ENCODE measurements at regions not wholly inside any gene's neighbourhood (a gene's known extent, or its start where the extent isn't known, plus 50 kb on each side); places are given as distances from the start of the nearest gene placed in this dataset.
A peak's percentile ranks its signal among the peaks of the same experiment; 100 is the strongest.

GRCh38 chr1:115564201-115564600 is 77.6 kb upstream of the VANGL1 start:
- Histone ChIP-seq H3K79me2 (ENCODE audit: insufficient read depth) (no peaks in the 10 kb centered on the region), H3K9me3 (peaks cover 15% of the 10 kb centered on the region), H3K27me3 (ENCODE audit: insufficient read depth) (no peaks in the 10 kb centered on the region), H3K4me1 (ENCODE audit: control insufficient read depth in 1 of 2, insufficient read depth in 2 of 2, low read depth in 1 of 2, low read length in 1 of 2) (peaks cover 0 to 5% of the 10 kb centered on the region in 2 experiments; a peak in 2 of 4 replicates), H3F3A (replicated peaks; ENCODE audit: insufficient read depth) (no peaks in the 10 kb centered on the region), H3K4me2 (peak overlapping the region; percentile 67), H3K9ac (no peak overlapping the region), H3K4me3 (ENCODE audit: low read depth in 2 of 2, low read length in 1 of 2) (peak overlapping the region; percentile 47 to 49; a peak in 3 of 4 replicates), H3K36me3 (replicated peaks in 1 of 2; ENCODE audit: control insufficient read depth in 1 of 2, insufficient read depth in 2 of 2, low read length in 1 of 2) (no peaks in the 10 kb centered on the region), H4K20me1 (ENCODE audit: insufficient read depth) (no peaks in the 10 kb centered on the region), H2AFZ (ENCODE audit: low read depth) (peak overlapping the region; percentile 84; the same call in 1 of the 2 replicates), H3K27ac (ENCODE audit: low read depth in 2 of 2, low read length in 1 of 2) (peak overlapping the region in 1 of 2 experiments; percentile 34; a peak in 1 of 4 replicates), H3K9me2 (no peaks in the 10 kb centered on the region)
- DNase-seq = peak; percentile 55
- TF ChIP-seq SIN3A (IDR thresholded peaks at IDR 0.05; ENCODE audit: borderline replicate concordance, low read depth, low read length) = no peak
- peak; percentile 50; the same call in 1 of the 2 replicates for TF ChIP-seq YY1 (IDR thresholded peaks at IDR 0.05; ENCODE audit: low read depth)
- 23% methylated on average over 25 of the region's 25 CpGs for whole genome bisulfite sequencing (ENCODE audit: low lambda C conversion rate)
- POLR2A ChIA-PET = no interaction called here
- CTCF ChIA-PET = interaction anchor here (1.0 to 3.7 kb wide), 2 partner anchors 32 to 356 kb away, joined by 3 to 14 read pairs; no protein-coding TSS in a partner anchor

- Histone ChIP-seq H3K9me2 (no peaks in the 10 kb centered on the region), H3K36me3 (replicated peaks in 1 of 2; ENCODE audit: control insufficient read depth in 1 of 2, insufficient read depth in 2 of 2, low read length in 1 of 2) (no peaks in the 10 kb centered on the region), H3K27me3 (ENCODE audit: insufficient read depth) (no peaks in the 10 kb centered on the region), H3K9ac (no peak overlapping the region), H3K9me3 (no peaks in the 10 kb centered on the region), H3K79me2 (ENCODE audit: insufficient read depth) (no peaks in the 10 kb centered on the region), H3K4me1 (ENCODE audit: control insufficient read depth in 1 of 2, insufficient read depth in 2 of 2, low read depth in 1 of 2, low read length in 1 of 2) (peaks cover 0 to 5% of the 10 kb centered on the region in 2 experiments; a peak in 2 of 4 replicates), H3K4me3 (ENCODE audit: low read depth in 2 of 2, low read length in 1 of 2) (no peak overlapping the region), H3F3A (replicated peaks; ENCODE audit: insufficient read depth) (no peaks in the 10 kb centered on the region), H4K20me1 (ENCODE audit: insufficient read depth) (no peaks in the 10 kb centered on the region), H3K4me2 (no peak overlapping the region), H2AFZ (ENCODE audit: low read depth) (no peak overlapping the region), H3K27ac (ENCODE audit: low read depth in 2 of 2, low read length in 1 of 2) (no peak overlapping the region)
- WGBS (ENCODE audit: low lambda C conversion rate) = 71% methylated on average over 4 of the region's 7 CpGs
- no peak for DNase-seq
- POLR2A ChIA-PET = no interaction called here
- TF ChIP-seq EZH2phosphoT487 (IDR thresholded peaks at IDR 0.05; ENCODE audit: borderline replicate concordance, low read depth) (no peak), NRF1 (IDR thresholded peaks at IDR 0.05; ENCODE audit: low read depth, low read length) (no peak), TEAD4 (IDR thresholded peaks at IDR 0.05; ENCODE audit: borderline replicate concordance, insufficient read depth) (no peak), POLR2AphosphoS5 (IDR thresholded peaks at IDR 0.05; ENCODE audit: low read depth, low read length) (no peak), RAD21 (IDR thresholded peaks at IDR 0.05; ENCODE audit: low read length) (no peak), MXI1 (IDR thresholded peaks at IDR 0.05; ENCODE audit: low read depth, low read length) (no peak), FOXM1 (IDR thresholded peaks at IDR 0.05; ENCODE audit: low read depth) (no peak), TAF1 (IDR thresholded peaks at IDR 0.05; ENCODE audit: borderline replicate concordance, low read depth, low read length) (no peak)
- CTCF ChIA-PET = no interaction called here
Observed at GRCh38 chr1:115560027-115560426, 81.7 kb upstream of the VANGL1 start.

DNA sequence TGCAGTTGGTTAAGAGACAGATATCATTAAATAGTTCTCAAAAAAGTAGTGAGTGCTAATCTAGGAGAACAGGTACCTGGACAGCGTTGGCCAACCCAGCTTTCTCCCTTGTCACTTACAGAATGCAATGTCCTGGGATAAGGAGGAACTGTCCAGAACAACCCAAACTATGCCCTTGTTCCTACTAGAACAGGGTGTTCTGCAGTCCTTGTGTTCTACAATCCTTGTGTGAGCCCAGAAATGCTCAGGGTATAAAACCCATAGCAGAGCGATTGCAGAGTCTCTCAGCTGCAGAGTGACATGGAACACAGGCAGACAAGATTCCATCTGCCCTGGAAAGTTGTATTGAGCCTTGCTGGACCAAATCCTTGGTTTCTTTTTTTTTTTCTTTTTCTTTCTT is 83.5 kb upstream of the VANGL1 start:
- H3K27me3 ChIP-seq (ENCODE audit: insufficient read depth) = no peaks in the 10 kb centered on the region
- no peaks in the 10 kb centered on the region for H4K20me1 ChIP-seq (ENCODE audit: insufficient read depth)
- 96% methylated on average over 2 of the region's 2 CpGs for WGBS (ENCODE audit: low lambda C conversion rate)
- no peak overlapping the region for H2AFZ ChIP-seq (ENCODE audit: low read depth)
- no peak overlapping the region for H3K9ac ChIP-seq
- H3F3A ChIP-seq (replicated peaks; ENCODE audit: insufficient read depth) = no peaks in the 10 kb centered on the region
- H3K4me1 ChIP-seq (ENCODE audit: control insufficient read depth in 1 of 2, insufficient read depth in 2 of 2, low read depth in 1 of 2, low read length in 1 of 2) = peaks cover 0 to 2% of the 10 kb centered on the region in 2 experiments; a peak in 1 of 4 replicates
- no peak overlapping the region for H3K27ac ChIP-seq (ENCODE audit: low read depth in 2 of 2, low read length in 1 of 2)
- H3K79me2 ChIP-seq (ENCODE audit: insufficient read depth) = no peaks in the 10 kb centered on the region
- no peaks in the 10 kb centered on the region for H3K9me2 ChIP-seq
- no peak overlapping the region for H3K4me3 ChIP-seq (ENCODE audit: low read depth in 2 of 2, low read length in 1 of 2)
- CTCF ChIA-PET = interaction anchor here (0.8 to 2.8 kb wide), 3 partner anchors 37 to 420 kb away, joined by 5 to 10 read pairs (median 5); no protein-coding TSS in a partner anchor
- H3K36me3 ChIP-seq (replicated peaks in 1 of 2; ENCODE audit: control insufficient read depth in 1 of 2, insufficient read depth in 2 of 2, low read length in 1 of 2) = no peaks in the 10 kb centered on the region
- POLR2A ChIA-PET = no interaction called here
- no peak overlapping the region for H3K4me2 ChIP-seq
- no peaks in the 10 kb centered on the region for H3K9me3 ChIP-seq
- no peak for TF ChIP-seq TAF1 (IDR thresholded peaks at IDR 0.05; ENCODE audit: borderline replicate concordance, low read depth, low read length)
- no peak for TF ChIP-seq TCF12 (IDR thresholded peaks at IDR 0.05)
- no peak for TF ChIP-seq REST (IDR thresholded peaks at IDR 0.05; ENCODE audit: low read depth, low read length)
- DNase-seq = no peak
